Stimulated activated CD8-positive, alpha-beta memory T cell treated with anti-CD3 and anti-CD28 coated beads, Interleukin-7, amount 100 ng/mL, for 1 hour (primary cell): ENCODE measurements at regions not wholly inside any gene's neighbourhood (a gene's known extent, or its start where the extent isn't known, plus 50 kb on each side); places are given as distances from the start of the nearest gene placed in this dataset.

Source experiments
- DNase-seq, 2 donors: peaks; one replicate each; pipeline ENCODE4 v3.0.0-alpha.2; 2020; ENCODE audit warnings: low read depth in 2 of 2

GRCh38 chr16:65916995-65917394 lies 449.5 kb upstream of the CDH5 start:
- DNase-seq, result no peak

GRCh38 chr16:65910291-65910690 lies 456.2 kb upstream of the CDH5 start:
- DNase-seq, result no peak

- no peak for DNase-seq
Observed at GRCh38 chr16:65909310-65910050, 457.0 kb upstream of the CDH5 start.

- no peak for DNase-seq
Observed at GRCh38 chr16:65908568-65908967, 457.9 kb upstream of the CDH5 start.

DNA sequence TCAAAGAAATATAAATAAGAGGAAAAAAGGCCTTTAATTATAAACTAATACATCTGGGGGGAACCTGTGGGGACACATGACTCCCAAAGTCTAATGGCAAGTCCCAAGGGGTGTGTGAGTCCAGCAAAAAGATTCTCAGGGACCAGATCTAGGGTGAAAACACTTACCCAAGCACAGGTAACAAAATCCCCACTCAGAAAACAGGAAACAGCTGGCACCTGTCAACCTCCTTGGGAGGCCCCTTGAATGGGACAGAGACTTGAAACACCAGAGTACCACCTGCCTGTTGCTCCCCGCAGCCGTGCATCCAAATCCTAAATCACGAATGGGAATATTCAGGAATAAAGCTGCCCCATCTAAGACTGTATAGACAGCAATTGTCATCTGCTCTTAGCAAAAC lies 461.2 kb upstream of the CDH5 start:
- DNase-seq, result no peak

GRCh38 chr16:65896448-65897153 lies 469.9 kb upstream of the CDH5 start:
- no peak for DNase-seq

DNA sequence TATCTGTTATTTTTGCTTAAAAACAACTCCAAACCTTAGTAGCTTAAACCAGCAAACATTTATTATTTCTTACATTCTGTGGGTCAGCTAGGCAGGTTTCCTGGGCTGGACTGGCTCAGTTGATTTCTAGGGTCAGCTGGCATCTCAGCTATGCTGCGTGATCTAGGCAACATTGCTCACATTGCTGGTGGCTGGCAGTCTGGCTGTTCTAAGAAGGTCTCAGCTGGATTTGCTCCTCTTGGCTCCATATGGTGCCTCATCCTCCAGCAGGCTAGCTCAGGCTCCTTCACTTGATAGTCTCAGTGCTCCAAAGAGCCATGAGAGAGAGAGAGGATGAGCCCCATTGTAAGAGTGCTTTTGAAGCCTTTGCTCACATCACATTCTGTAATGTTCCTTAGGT lies 470.6 kb upstream of the CDH5 start:
- no peak for DNase-seq

GRCh38 chr16:65895486-65895885 lies 471.0 kb upstream of the CDH5 start:
- DNase-seq, result no peak

GRCh38 chr16:65890203-65890602 lies 476.3 kb upstream of the CDH5 start:
- no peak for DNase-seq

GRCh38 chr16:65889533-65889966 lies 476.9 kb upstream of the CDH5 start:
- DNase-seq, result no peak

GRCh38 chr16:65888201-65888600 lies 478.3 kb upstream of the CDH5 start:
- no peak for DNase-seq

- no peak for DNase-seq
Observed at GRCh38 chr16:65884018-65884417, 482.5 kb upstream of the CDH5 start.

GRCh38 chr16:65878347-65878746 lies 488.1 kb upstream of the CDH5 start:
- DNase-seq, result no peak

DNA sequence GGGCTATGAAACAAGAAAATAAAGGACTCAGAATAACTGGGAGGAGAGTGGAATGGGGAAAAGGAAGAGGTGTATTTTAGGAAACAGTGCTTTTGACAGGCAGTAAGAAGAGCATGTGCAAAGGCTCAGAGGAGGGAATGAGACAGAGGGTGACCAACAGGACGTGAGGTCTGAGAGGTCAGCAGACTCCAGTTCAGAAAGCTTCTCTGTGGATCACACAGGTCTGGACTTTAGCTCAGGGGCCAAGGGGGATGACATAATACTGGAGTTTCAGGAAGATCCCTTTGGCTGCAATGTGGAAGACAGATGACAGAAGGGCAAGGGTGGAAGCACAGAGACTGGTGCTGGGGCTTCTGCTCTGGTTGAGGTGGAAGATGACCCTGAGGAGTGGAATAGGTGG lies 489.9 kb upstream of the CDH5 start:
- DNase-seq, result no peak

DNA sequence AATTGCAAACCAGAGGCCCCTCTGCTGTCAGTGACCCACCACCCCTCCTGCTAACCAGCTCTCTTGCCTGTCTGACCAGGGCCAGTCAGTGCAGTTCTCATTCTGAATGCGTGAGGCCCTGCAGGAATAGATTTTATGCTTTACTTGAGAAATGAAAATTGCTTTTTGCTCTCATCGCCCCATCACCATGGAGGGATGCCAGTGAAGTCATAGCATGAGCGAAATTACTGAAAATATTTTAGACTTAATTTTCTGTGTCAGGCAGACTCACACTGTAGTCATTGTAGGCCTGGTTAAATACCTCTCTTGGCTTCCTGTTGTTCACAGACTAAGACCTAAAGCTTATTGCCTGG lies 490.5 kb upstream of the CDH5 start:
- no peak for DNase-seq

DNA sequence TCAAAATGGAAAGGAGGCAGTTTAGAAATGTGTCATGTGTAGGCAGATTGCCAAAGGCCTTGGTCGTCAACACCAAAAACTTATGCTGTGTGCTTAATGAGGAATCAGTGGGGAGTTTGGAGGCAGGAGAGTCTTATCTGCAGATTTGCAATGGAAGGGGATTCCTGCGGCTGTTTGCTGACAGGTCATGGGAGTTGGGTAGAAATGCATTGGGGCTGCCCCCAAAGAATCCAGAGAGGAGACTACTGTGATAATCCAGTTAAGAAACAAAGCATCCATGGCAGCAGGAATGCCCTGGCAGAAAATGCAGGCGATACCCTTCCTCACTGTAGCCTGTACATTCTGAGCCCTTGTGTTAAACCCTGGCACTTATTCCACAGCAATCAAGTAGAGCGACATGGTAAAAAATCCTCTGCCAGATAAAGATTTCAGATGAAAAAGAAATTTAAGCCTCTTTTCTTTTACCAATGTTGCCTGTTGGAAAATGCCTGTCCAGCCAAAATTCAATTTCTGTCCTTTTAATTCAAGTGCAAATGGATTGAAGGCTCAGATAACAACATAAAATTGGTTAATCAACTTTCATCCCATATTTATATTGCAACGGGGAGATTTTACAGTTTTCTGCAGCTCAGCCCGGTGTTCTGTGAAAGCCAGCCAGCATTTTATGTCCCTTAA lies 491.0 kb upstream of the CDH5 start:
- DNase-seq, result no peak

DNA sequence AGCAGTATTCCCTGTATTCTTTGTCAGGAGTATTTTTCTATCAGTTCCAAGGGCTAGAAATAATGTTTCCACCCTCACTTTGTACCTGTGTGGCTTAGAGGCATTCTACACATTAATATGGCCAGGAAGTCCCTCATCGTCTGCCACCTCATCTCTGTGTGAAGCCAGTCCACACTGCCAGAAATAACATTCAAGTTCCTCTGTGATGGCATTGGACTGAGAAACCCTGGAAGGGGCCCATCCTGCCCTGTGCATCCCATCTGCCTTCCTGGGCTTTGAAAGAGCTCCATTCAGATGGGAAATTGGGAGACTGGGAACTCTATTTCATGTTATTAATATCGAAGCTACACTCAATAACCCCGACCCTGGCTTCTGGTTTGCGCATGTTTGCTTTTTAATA lies 497.2 kb upstream of the CDH5 start:
- DNase-seq, result no peak

GRCh38 chr16:65867276-65867960 lies 499.1 kb upstream of the CDH5 start:
- DNase-seq, result no peak

GRCh38 chr16:65863236-65863635 lies 503.3 kb upstream of the CDH5 start:
- no peak for DNase-seq

DNA sequence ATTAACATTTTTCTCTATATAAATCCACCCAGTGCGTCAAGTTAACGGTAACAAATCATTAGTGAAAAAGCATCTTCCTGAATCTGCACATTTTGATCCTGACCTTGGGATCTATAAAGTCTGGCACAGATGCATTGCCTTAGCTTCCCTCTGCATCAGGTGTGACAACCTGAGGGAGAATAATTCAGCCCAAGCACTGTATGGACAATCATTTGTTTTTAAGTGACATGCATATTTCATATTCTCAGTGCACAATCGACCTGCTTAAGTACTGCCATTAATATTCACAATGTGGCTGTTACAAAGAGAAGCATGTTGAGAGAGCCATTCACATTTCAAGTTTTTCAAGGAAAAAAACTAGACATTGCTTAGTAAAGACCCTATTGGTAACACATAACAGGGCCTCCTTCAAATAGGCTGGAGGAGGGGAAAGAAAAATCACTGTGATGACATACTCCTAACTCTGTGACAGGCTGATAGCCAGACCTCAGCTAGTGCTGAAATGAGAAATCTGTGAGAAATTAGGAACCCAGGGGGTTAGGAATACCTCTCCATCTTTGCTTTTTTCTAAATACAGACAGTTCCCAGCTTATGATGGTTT lies 505.3 kb upstream of the CDH5 start:
- DNase-seq, result no peak

DNA sequence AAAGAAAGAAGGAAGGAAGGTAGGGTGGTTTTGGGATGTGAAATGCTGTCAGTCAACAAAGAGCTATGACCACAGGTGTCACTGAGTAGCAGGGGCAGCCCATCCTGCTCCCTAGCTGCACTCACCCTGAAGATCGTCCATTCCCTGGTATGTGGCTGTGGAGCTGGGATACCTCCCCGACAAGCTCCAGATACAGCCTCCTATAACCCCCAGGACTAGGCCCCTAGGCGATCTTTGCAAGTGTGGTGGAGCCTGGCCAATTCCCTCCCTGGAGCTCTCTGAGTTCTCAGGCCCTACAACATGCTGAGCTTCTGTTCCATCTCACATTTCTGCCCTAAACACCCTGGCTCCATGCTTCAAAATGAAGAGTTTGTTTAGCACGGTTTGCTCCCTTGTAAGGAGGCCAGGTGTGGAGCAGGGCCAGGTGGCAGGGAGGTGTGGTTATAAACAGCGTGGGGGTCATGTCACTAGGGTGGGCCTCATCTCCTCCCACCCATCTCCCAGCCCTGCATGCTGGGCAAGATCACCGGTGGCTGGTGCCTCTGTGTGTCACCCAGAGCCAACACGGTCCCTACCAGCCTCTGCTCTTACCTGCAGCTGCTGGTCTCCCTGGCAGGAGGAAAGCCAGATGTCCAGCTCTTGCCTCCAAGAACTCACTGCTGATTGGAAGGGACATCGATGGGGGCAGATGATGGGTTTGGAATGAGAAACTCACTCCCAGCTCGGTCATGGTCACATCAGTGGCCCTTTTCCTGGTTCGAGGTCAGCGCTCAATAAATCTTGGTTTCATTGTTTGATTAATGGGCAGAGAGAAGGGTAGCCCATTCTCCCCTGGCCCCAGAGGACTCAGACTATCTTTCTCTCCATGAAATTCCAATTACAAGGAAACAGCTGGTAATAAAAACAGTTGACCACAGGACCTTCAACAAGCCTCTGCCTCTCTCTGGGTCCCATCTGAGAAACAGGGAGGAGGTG lies 511.0 kb upstream of the CDH5 start:
- DNase-seq, result no peak
